AG10803 (cell line): ENCODE measurements at regions not wholly inside any gene's neighbourhood (a gene's known extent, or its start where the extent isn't known, plus 50 kb on each side); places are given as distances from the start of the nearest gene placed in this dataset.

Source experiments
- DNase-seq: peaks from one replicate; pipeline ENCODE4 v3.0.0; 2010; ENCODE audit warnings: low read depth
- H3K4me3 ChIP-seq: 2 replicates; pipeline ENCODE4 v1.5.1; 2011; ENCODE audit warnings: mild to moderate bottlenecking, low read length, control low read depth
- CTCF ChIP-seq: conservative IDR thresholded peaks from 2 replicates; pipeline ENCODE4 v1.5.1; 2011; ENCODE audit warnings: mild to moderate bottlenecking, low read length, control low read depth, inconsistent platforms

GRCh38 chr1:38258085-38258627, 211.6 kb upstream of the POU3F1 start:
- no peak for TF ChIP-seq CTCF
- H3K4me3 ChIP-seq, result no peak overlapping the region
- no peak for DNase-seq

GRCh38 chr1:38257374-38257773, 210.8 kb upstream of the POU3F1 start:
- TF ChIP-seq CTCF, result no peak
- DNase-seq, result no peak
- no peak overlapping the region for H3K4me3 ChIP-seq

- no peak for DNase-seq
- TF ChIP-seq CTCF, result no peak
- H3K4me3 ChIP-seq, result no peak overlapping the region
Observed at GRCh38 chr1:38256072-38256471, 209.5 kb upstream of the POU3F1 start.

GRCh38 chr1:38253314-38253713, 206.7 kb upstream of the POU3F1 start:
- no peak for DNase-seq
- TF ChIP-seq CTCF, result no peak

GRCh38 chr1:38250356-38250755, 203.8 kb upstream of the POU3F1 start:
- no peak for TF ChIP-seq CTCF
- H3K4me3 ChIP-seq, result no peak overlapping the region
- DNase-seq, result no peak

More at GRCh38 chr1:38253314-38253713, 206.7 kb upstream of the POU3F1 start:
- no peak overlapping the region for H3K4me3 ChIP-seq

- DNase-seq, result no peak
- H3K4me3 ChIP-seq, result no peak overlapping the region
- no peak for TF ChIP-seq CTCF
Observed at GRCh38 chr1:38249001-38249400, 202.4 kb upstream of the POU3F1 start.
